Panc1 (cell line): ENCODE measurements at regions not wholly inside any gene's neighbourhood (a gene's known extent, or its start where the extent isn't known, plus 50 kb on each side); places are given as distances from the start of the nearest gene placed in this dataset.
"Not testable (repeated sequence)": the region's sequence is repeated elsewhere in the genome, so short reads cannot be mapped to it uniquely, and the experiment has no call there.

Source experiments
- ATAC-seq: fragments of 200-7000 bp; cut with Tn5 transposase; 2 replicates; pipeline ENCODE4 v1.9.1; 2020; ENCODE audit warnings: mild to moderate bottlenecking, moderate library complexity
- BruUV-seq: library from RNA; stranded (reverse); fragments of 400-500 nt; replicated peaks from 2 replicates; lab custom pipeline; 2021; lab: Mats Ljungman, UMichigan
- CTCF ChIA-PET: fragments of 300-600 bp; sonication (Branson Sonifier 250); formaldehyde crosslinking; loops from one replicate; lab custom pipeline; 2022; ENCODE audit warnings: antibody characterized with exemption; lab: Charles Lee
- POLR2A ChIA-PET: fragments of 300-600 bp; sonication (Branson Sonifier 250); formaldehyde crosslinking; loops from one replicate; lab custom pipeline; 2022; ENCODE audit warnings: antibody characterized with exemption; lab: Charles Lee
- DNase-seq: peaks from one replicate; pipeline ENCODE4 v3.0.0-alpha.2; 2010; ENCODE audit warnings: low read depth, low spot score
- H3K27ac ChIP-seq: 2 replicates; pipeline ENCODE4 v1.5.1; 2011; ENCODE audit warnings: mild to moderate bottlenecking, low read length, inconsistent platforms
- H3K27me3 ChIP-seq: fragments of 200-500 bp; sonication (Bioruptor generic); 2 replicates; pipeline ENCODE4 v1.6.0; 2014; ENCODE audit warnings: low read length, inconsistent platforms; ENCODE audit not compliant: control insufficient read depth, insufficient read depth
- H3K36me3 ChIP-seq: fragments of 200-500 bp; sonication (Bioruptor generic); 2 replicates; pipeline ENCODE4 v1.5.1; 2014; ENCODE audit warnings: inconsistent platforms, mild to moderate bottlenecking, low read length, moderate library complexity; ENCODE audit not compliant: control insufficient read depth, insufficient read depth
- H3K4me1 ChIP-seq: 2 replicates; pipeline ENCODE4 v1.5.1; 2011; ENCODE audit warnings: inconsistent platforms, mild to moderate bottlenecking, low read length, moderate library complexity; ENCODE audit not compliant: control insufficient read depth, insufficient read depth
- H3K4me3 ChIP-seq, 2 experiments: 2 replicates each; pipeline ENCODE4 v1.5.1; 2011 to 2012; ENCODE audit warnings: low read depth in 2 of 2, low read length in 2 of 2, mild to moderate bottlenecking in 2 of 2, inconsistent platforms in 1 of 2, moderate library complexity in 1 of 2
- H3K9me3 ChIP-seq: fragments of 200-500 bp; sonication (Bioruptor generic); 2 replicates; pipeline ENCODE4 v1.5.1; 2014; ENCODE audit warnings: low read depth, mild to moderate bottlenecking, inconsistent platforms, low read length, moderate library complexity; ENCODE audit not compliant: control insufficient read depth, insufficient read depth
- CTCF ChIP-seq: fragments of 450-650 bp; IDR thresholded peaks from 2 replicates; pipeline ENCODE4 v1.5.1; 2017; ENCODE audit warnings: mild to moderate bottlenecking
- POLR2AphosphoS5 ChIP-seq: IDR thresholded peaks from 2 replicates; pipeline ENCODE4 v1.6.1; 2012; ENCODE audit warnings: mild to moderate bottlenecking, low read depth, low read length, moderate library complexity
- REST ChIP-seq, 2 experiments: IDR thresholded peaks; 2 replicates each; pipeline ENCODE4 v1.6.1; 2011 to 2012; ENCODE audit warnings: low read depth in 2 of 2, control low read depth in 1 of 2, low read length in 1 of 2, mild to moderate bottlenecking in 1 of 2, moderate library complexity in 1 of 2; ENCODE audit not compliant: insufficient read depth in 1 of 2
- SIN3A ChIP-seq: IDR thresholded peaks from 2 replicates; pipeline ENCODE4 v1.6.1; 2012; ENCODE audit warnings: low read depth, mild to moderate bottlenecking, low read length, moderate library complexity, borderline replicate concordance; ENCODE audit not compliant: insufficient read depth
- TCF7L2 ChIP-seq: IDR thresholded peaks from 2 replicates; pipeline ENCODE4 v1.6.1; 2011; ENCODE audit warnings: mild to moderate bottlenecking, low read depth, low read length, inconsistent platforms
- in situ Hi-C: cut with HindIII; loops from 2 replicates; pipeline ENCODE4 v1.10.0; 2016; ENCODE audit warnings: low sequenced_read_pairs, low pct_unique_long_range_greater_than_20kb
- intact Hi-C: fragments of 100-400 bp; cut with micrococcal nuclease; formaldehyde crosslinking; loops from one replicate; pipeline ENCODE4 v1.10.0; 2022; ENCODE audit not compliant: unreplicated experiment

DNA sequence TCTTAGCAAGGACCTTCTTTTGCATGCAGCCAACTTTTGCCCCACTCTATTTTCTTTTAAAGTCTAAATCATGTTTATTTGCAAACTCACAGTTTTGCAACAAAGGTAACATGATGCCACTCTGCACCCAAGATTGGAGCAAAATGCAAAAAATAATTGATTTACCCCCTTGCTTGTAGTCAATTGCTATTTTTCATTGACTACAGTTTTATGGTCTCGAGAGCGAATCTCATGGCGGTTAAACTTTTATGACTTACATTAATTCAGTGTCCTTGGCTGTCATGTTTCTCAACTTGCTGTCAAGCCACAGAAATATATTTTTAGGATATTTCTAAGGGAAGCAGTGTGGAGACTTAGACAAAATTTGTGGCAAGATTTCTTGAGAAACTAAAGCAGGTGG is 110.0 kb upstream of the JCAD start:
- no peak overlapping the region for H3K27ac ChIP-seq
- no peaks in the 10 kb centered on the region for H3K36me3 ChIP-seq
- H3K9me3 ChIP-seq: no peaks in the 10 kb centered on the region
- no peaks in the 10 kb centered on the region for H3K27me3 ChIP-seq
- no peaks in the 10 kb centered on the region for H3K4me1 ChIP-seq
- no TSS peak for BruUV-seq
- TF ChIP-seq TCF7L2 (no peak), CTCF (no peak), SIN3A (no peak), POLR2AphosphoS5 (no peak), REST (IDR thresholded peaks at IDR 0.05; ENCODE audit: insufficient read depth in 1 of 2, low read depth in 2 of 2, low read length in 1 of 2) (no peak)
- no peak for DNase-seq
- POLR2A ChIA-PET: no interaction called here
- intact Hi-C loops (no loop called here), in situ Hi-C loops (no loop called here)
- CTCF ChIA-PET: no interaction called here
- ATAC-seq: no peak
- no peak overlapping the region for H3K4me3 ChIP-seq

DNA sequence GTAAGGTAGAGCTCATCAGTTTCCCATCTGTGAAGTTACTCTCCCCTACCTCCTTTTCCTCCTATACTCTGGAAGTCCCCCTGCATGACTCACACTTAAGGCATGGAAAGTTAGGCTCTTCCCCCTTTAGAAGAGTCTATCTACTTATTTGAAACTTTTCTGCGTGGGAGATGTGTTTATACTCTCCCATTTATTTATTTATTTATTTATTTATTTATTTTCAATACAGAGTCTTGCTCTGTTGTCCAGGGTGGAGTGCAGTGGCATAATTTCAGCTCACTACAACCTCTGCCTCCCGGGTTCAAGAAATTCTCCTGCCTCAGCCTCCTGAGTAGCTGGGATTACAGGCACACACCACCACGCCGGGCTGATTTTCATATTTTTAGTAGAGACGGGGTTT is 107.5 kb upstream of the JCAD start:
- ChIA-PET POLR2A (no interaction called here), CTCF (no interaction called here)
- ATAC-seq: no peak
- no peak for DNase-seq
- no peak overlapping the region for H3K4me3 ChIP-seq
- H3K9me3 ChIP-seq: no peaks in the 10 kb centered on the region
- no TSS peak for BruUV-seq
- no peaks in the 10 kb centered on the region for H3K4me1 ChIP-seq
- TF ChIP-seq TCF7L2 (no peak), POLR2AphosphoS5 (no peak), CTCF (no peak), SIN3A (no peak), REST (IDR thresholded peaks at IDR 0.05; ENCODE audit: insufficient read depth in 1 of 2, low read depth in 2 of 2, low read length in 1 of 2) (no peak)
- no peaks in the 10 kb centered on the region for H3K36me3 ChIP-seq
- no peaks in the 10 kb centered on the region for H3K27me3 ChIP-seq
- in situ Hi-C loops (no loop called here), intact Hi-C loops (no loop called here)
- no peak overlapping the region for H3K27ac ChIP-seq

GRCh38 chr10:30163410-30163809 is 104.0 kb upstream of the JCAD start:
- H3K27me3 ChIP-seq, H3K27ac ChIP-seq, in situ Hi-C loops, CTCF ChIA-PET, H3K36me3 ChIP-seq, BruUV-seq, H3K4me1 ChIP-seq, POLR2A ChIA-PET, H3K9me3 ChIP-seq, intact Hi-C loops, H3K4me3 ChIP-seq, DNase-seq, ATAC-seq: not testable (repeated sequence)

GRCh38 chr10:30162796-30163195 is 103.4 kb upstream of the JCAD start:
- ATAC-seq, H3K27me3 ChIP-seq, intact Hi-C loops, DNase-seq, CTCF ChIA-PET, POLR2A ChIA-PET, BruUV-seq, H3K4me3 ChIP-seq, H3K27ac ChIP-seq, in situ Hi-C loops, H3K4me1 ChIP-seq, H3K9me3 ChIP-seq, H3K36me3 ChIP-seq: not testable (repeated sequence)
